HG02678 (cell line): ENCODE measurements at regions not wholly inside any gene's neighbourhood (a gene's known extent, or its start where the extent isn't known, plus 50 kb on each side); places are given as distances from the start of the nearest gene placed in this dataset.
"Not testable (repeated sequence)": the region's sequence is repeated elsewhere in the genome, so short reads cannot be mapped to it uniquely, and the experiment has no call there.

Source experiments
- ATAC-seq: cut with Tn5 transposase; IDR thresholded peaks from one replicate; pipeline ENCODE4 v1.9.1; 2021; ENCODE audit warnings: mild to moderate bottlenecking, moderate library complexity; ENCODE audit not compliant: unreplicated experiment

DNA sequence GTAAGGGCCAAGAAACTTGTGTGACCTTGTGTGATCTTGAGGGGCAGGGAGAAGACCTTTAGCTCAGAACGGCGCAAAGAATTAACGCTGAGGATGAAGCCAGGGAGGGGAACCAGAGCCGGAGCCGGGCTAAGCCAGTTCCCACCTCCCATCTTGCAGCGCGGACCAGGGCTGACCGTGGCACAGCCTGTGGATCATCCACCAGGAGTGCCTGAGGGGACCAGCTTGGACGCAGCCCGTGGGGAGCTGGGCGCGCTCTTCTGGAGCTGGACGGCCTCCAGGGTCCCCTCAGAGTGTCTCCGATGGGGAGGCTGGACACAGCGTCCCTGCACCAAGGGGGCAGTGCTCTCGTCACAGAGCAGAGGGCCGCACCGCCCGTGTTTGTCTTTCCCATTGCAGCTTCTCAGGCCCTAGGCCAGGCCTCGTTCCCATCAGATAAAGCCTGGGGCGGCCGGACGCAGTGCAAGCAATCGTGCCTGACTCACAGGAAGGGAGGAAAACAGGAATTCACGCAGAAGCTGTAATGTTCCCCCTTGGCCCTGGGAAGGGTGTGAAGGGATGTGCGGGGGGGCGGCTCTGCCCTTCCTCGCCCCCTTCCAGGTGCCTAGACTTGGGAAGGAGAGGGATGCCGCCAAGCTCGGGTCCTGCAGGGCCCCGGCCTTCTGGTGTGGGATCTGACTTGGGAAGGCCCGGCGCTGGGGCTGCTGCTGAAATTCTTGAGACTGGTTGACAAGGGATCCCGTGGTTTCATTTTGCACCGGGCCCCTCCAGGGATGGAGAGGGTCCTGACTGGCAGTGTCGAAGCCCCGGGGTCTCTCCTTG, 144.9 kb downstream of the NPIPB11 start:
- ATAC-seq, result not testable (repeated sequence)

DNA sequence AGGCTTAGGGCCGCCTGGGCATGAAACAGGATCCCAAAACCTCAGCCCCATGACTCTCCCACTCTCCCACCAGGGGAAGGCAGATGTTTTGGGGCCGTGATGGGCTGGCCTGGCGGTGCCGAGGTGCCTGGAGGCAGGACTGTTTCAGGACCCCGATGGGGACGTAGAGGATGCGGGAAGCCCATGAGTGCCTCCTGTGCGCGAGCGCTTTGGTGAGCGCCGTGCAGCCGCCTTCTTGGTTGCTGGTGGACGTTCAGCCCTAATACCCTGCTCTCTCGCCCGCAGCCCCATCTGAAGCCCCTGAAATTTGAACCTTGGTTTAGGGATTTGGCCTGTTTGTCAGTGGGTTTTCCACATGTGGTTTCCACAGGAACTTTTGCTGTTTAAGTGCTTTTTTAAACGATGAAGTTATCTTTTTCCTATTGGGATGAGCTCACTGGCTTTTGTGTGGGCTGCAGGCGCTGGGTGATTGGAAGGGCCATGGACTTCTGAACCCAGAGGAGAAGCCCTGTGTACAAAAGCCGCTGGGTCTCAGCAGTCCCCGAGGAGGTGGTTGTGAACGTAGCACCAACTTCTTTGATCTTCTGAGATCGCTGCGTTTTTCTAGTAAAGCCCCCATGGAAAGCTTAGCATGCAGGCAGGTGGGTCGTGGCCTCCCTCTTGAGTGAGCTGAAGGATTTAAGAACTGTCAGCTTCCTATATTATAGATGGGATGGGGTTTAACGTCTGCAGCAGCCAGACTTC, 145.7 kb downstream of the NPIPB11 start:
- ATAC-seq, result not testable (repeated sequence)

DNA sequence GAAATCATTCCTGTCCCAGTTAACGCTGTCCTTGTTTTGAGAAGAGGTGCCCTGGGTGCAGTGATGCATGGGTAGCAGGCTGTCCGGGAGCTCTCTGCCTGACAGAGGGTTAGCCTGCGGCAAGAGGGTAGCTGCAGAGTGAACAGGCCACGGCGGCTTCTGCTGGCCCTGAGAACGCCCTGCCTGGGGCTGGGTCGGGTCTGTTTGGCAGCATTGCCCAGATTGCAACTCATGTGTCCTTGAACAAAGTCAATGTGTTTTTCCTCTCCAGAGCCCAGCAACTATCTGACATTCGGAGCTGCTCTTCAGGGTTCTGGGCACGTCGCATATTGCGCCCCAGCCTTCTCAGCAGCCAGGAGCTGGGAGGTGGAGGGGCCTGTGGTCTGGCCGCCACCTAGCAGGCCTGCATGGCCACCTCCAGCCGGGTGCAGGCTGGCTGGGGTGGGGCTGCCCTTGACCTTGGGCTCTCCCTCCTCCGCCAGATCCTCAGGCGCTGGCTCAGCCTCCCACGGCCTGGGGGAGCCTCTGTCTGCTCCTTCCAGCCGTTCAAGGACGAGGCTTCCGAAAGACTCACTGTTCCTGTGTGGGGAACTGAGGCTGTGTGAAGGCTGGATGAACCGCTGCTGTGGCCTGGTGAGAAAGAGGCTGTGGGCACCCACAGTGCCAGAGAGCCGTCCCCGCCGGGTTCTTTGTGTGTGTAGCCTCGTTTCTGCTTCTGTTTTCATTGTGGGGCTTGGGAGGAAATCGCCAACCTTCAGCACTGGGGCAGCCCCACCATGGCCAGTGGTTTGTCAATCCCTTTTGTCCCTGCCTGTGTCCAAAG, 146.7 kb downstream of the NPIPB11 start:
- not testable (repeated sequence) for ATAC-seq

DNA sequence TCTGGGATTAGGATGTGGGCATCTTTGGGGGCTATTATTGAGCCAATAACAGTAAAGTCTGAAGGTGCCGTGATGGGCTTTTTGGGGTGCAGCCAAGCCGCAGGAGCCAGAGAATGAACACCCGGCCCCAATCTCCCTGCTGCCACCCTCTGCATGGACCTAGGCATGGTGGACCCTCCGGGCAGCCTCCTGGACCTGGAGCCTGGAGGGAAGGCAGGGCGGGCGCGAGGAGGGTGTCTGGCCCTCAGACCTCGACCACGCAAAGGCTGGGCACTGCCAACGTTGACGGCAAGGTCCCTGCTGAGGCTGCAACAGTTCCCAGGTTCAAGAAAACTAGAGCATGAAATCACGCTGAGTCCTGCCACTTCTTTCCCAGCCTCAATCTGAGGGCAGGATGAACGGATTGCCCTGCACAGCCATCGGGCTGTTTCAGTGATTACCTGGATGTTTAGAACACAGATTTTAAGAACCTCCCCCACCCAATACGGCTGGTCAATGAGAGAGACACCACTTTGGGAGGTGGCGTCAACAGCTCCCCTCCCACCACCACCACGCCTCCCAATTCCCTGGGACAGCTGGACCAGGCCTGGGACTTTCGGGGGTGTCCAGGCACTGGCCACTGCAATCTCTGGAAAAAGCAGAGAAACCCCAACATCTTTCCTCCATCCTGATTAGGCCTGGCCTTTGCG, 147.4 kb downstream of the NPIPB11 start:
- ATAC-seq, result not testable (repeated sequence)

DNA sequence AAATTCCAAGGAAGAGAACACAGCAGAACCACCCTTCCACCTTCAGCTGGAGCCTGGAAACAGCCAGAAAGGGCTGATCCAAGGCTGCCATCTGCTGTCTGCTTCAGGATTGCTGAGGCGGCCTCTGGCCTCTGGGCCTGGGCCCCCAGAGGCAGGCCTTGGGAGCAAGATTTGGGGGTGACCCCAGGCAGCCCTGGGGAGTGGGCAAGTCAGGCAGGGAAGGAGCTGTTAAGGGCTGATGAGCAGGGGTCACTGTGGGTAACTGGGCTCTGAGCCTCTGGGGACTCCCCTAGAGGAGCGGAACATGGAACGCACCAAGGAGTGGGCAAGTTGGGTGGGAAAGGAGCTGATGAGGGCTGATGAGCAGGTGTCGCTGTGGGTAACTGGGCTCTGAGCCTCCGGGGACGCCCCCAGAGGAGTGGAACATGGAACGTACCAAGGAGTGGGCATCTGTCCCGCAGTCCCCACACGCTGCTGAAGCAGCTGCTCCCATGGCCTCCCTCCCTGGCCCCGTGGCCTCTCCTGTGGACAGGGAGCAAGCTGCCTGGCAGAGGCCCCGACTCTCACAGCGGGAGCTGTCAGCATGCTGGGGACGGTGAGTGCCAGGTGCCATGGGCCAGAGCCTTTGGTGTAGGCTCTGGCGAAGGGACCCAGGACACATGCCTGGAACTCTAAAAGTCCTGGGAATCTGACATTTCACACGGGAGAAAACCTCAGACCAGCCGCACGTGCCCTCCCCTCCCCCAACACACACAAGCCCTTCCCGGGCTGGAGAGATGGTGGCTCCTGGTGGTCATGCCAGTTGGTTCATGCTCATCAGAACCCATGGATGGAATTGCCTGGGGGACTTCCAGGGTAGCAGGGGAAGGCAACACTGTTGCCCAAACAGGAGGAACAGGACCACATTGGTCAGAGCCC, 148.8 kb downstream of the NPIPB11 start:
- ATAC-seq, result not testable (repeated sequence)

DNA sequence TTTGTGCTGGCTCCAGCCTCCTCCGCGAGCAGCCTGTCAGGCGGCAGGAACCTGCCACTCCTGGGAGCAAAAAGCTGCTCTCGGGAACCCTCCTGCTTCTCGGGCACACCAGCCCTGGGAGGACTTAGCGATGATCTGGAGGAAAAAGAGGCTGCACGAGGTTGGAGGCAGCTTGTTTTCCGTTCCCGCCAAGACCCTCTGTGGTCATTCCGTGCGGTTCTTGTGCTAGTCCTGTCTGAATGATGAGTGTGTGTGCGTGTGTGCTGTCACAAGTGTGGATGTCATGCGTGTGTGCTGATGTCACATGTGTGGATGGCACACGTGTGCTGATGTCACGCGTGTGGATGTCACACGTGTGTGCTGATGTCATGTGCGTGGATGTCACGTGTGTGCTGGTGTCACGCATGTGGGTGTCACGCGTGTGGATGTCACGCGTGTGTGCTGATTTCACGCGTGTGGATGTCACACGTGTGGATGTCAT, 150.0 kb downstream of the NPIPB11 start:
- no peak for ATAC-seq

DNA sequence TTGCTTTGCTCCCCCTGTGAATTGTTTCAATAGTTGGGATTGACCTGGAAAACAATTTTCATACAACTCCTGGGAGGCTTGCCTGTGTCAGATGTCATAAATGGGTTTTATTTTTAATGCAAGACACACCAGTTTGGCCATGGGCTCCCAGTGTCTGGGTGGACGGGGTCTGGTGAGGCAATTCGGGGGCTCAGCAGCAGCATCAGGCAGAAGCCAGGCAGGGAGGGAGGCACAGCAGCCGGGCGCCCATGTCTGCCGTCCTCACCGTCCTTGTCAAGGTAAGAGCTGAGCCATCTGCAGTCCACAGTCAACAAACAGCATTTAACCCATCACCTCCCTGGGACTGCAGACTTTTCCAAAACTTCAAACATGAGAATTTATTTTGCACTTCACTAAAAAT, 150.6 kb downstream of the NPIPB11 start:
- not testable (repeated sequence) for ATAC-seq

DNA sequence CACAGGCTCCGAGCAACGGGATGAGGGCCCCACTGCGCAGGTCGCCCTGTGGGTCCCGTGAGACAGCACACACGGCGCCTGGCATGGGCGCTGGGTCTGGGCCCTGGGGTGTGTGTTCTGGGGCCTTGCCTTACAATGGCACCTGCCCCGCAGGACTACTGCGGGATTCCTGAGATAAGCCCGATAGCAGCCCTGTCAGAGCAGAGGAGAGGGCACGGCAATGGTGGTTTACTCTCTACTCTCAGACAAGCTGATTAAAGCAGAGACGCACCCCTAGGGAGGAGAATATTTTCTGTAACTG, 151.1 kb downstream of the NPIPB11 start:
- not testable (repeated sequence) for ATAC-seq

DNA sequence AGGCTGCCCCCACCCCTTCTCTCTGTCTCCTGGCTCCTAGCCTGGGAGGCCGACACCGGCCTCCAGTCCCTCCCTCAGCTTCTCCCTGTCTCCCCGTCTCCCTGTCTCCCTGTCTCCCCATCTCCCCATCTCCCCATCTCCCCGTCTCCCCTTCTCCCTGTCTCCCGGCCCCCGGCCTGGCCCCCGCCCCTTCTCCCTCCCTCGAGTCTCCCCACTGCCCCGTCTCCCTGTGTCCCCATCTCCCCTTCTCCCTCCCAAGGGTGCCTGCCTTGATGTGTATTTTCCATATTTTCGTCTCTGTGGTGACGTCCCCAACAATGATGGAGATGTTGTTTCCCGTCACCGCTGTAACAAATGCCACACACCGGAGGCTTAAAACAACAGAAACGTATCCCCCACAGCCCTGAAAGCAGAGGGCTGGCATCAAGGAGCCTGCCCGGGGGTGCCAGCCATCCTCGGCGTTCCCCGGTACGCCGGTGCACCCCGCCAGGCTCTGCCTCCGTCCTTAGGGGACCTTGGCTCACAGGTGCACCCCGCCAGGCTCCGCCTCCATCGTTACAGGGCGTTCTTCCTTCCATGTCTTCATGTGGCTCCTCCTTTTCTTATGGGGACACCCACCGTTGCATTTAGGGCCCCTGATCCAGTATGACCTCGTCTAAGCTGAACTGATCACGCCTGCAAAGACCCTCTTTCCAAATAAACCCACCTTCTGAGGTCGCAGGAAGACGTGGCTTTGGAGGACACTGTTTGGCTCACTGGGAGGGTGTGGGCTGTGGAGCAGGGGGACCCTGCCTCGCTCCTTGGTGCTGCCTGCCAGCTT, 151.6 kb downstream of the NPIPB11 start:
- no peak for ATAC-seq

DNA sequence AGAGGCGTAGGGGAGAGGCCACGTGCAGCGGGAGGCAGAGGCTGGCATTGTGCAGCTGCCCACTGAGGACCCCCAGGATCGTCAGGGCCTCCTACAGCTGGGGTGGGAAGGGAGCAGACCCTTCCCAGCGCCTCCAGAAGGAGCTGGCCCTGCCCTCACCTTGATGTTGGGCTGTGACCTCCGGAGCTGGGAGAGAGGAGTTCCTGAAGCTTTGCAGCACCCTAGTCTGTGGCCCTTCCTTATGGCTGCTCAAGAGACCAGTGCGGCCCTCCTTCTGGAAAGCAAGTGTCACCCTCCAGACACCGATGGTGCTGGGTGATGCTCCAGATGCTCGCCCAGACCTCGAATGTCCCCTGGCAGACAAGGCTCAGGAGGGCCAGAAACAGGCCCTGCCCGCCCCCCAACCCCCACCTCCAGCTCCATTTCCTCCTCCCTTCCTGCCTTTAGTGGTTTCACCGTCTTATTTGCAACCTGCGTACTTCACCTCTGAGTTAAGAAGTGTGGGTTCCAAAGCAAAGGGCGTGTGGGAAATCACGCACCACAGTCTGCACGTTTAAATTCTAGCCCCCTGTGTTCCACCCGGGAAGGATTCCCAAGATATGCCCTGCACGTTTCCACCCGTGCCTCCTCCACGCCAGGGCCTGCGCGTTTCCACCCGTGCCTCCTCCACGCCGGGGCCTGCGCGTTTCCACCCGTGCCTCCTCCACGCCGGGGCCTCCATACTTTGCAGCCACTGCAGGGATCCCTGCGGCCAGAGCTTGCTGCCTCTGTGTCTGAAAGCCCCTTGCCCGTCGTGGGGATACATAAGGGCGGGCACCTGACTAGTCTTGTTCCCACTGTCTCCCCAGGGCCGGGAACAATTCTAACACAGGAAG, 152.6 kb downstream of the NPIPB11 start:
- ATAC-seq, result not testable (repeated sequence)

DNA sequence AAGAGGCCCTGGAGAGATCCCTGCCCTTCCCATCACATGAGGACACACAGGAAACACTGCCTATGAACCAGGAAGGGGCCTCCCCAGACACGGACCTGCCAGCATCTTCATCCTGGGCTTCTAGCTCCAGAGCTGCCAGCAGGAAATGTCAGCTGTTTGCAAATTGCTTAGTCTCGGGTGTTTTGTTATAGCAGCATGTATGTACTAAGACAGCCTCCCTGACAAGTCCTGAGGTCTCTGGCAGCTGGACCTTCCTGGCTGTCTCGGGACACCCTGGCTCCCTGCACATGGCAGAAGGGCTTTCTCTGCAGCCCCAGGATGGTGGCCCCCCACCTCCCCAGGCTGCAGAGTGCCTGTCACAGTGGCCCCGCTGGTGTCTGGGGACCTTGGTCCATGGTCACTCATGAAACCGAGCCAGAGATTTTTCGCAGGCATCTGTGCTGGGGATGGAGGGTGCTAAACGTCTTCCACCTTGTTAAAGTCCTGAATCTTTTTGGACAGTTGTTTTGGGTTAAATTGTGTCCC, 153.4 kb downstream of the NPIPB11 start:
- ATAC-seq, result not testable (repeated sequence)

DNA sequence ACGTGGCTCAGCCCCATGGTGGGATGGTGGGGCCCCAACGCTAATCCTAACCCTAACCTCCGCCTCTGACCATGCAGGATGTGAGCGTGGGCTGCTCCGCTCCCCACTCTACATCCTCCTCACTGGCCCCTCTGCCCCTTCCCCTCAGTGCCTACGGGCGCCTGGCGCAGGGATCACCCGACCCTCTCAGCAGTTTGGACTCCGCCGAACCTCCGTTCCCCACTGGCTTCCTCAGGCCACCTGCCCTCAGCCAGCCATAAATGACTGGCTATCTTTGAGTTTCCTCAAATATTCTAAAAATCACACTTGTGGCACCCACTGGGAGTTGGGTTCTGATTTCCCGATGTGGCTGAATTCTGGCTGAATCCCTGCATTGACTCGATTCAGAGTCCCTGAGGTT, 154.2 kb downstream of the NPIPB11 start:
- ATAC-seq, result not testable (repeated sequence)

DNA sequence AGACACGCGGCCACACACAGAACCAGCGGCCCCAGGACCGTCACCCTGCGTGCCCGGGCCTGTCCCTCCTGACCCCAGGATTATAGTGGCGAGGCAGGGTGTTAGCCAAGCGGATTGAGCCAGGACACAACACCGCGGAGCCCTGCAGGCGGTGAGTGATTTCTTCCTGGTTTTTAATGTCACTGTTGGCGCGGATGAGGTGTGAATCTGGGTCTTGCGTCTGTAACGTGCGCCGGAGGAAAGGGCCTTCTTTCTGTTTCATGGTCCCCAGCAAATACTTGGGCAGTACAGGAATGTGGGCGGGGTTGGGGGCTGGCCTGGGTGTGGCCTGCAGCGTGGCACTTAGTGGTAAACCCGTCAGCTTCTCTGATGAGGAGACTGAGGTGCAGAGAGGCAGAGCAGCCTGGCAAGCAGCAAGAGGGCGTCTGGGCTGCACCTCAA, 154.9 kb downstream of the NPIPB11 start:
- not testable (repeated sequence) for ATAC-seq

DNA sequence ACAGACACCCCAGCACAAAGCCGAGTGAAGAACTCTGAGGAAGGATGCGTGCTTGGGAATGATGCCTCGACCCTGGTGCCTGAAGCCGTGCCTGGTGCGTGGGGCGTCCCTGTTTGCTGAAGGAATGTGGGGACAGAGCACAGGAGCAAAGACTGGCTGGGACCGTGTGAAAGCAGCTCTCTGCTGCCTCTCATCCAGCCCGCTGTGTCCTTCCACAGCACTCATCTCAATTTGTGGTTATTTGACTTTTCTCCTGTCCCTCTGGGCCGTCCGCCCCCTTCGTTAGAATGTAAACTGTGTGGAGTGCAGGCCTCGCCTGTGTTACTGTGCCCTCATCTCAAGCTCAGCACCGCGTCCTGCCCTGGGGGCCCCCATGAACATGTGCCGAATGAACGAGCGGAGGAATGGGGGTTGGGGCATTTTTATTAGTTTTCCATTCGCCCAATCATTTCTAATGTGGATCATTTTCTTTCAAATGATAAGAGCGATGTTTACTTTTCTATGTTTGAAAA, 155.5 kb downstream of the NPIPB11 start:
- ATAC-seq, result not testable (repeated sequence)

DNA sequence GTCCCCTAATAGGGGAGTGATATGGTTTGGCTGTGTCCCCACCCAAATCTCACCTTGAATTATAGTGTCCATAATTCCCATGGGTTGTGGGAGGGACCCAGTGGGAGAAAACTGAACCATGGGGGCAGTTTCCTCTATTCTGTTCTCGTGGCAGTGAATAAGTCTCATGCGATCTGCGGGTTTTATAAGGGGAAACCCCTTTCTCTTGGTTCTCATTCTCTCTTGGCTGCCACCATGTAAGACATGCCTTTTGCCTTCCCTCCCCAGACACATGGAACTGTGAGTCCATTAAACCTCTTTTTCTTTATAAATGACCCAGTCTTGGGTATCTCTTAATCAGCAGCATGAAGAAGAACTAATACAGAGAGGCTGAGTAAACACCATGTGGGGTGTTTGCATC, 156.0 kb downstream of the NPIPB11 start:
- not testable (repeated sequence) for ATAC-seq

DNA sequence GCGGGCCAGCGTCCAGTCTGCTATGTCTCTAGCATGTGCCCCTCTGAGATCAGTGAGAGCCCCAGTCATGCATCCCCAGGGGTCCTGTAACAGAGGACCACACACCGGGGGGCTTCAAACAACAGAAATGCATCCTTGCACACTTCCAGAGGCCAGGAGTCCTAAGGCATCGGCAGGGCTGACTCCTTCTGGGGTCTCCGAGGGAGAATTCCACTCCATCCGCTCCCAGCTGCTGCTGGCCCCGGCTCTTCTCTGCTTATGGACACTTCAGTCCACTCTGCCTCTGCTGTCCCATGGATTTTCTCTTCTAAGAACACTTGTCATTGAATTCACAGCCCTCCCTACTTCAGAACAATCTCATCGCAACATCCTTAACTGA, 157.6 kb downstream of the NPIPB11 start:
- ATAC-seq, result not testable (repeated sequence)

DNA sequence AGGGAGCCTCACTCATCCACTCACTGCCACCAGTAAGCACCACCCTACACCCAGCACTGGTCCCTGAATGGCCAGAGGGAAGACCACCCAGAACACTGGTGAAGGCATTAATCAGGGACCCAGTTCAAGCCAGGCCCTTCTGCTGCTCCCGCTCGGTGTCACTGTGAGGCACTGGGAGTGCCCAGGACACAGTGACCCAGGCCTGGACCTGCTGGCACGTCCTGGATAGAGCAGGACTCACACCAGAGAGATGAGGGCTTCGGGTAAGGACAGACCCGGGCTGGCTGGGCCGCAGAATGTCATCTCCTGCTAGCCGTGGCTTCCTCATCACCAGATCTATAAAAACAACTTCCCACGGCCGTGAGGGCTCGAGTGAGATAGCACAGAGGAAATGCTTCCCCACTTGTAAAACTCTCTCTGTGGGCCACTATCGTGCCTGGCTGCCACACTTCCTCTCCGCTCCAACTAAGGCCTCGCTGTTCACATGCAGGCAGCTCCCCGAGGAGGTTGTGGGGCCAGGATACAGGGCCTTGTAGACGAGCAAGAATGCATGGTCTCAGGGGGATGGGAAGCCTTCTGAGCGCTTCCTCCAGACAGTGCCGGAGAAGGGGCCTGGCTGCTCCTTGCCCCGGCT, 158.1 kb downstream of the NPIPB11 start:
- ATAC-seq, result not testable (repeated sequence)
